Glomerular visceral epithelial cell (primary cell): ENCODE measurements at regions not wholly inside any gene's neighbourhood (a gene's known extent, or its start where the extent isn't known, plus 50 kb on each side); places are given as distances from the start of the nearest gene placed in this dataset.

Experiments used
- DNase-seq: peaks from one replicate; pipeline ENCODE4 v3.0.0-alpha.2; 2016; ENCODE audit errors: extremely low spot score

GRCh38 chr9:28007097-28007817 is 434.0 kb upstream of the C9orf72 start:
- DNase-seq: no peak

- DNase-seq: no peak
Observed at GRCh38 chr9:28014212-28014611, 440.9 kb upstream of the C9orf72 start.

GRCh38 chr9:28024676-28025075 is 451.4 kb upstream of the C9orf72 start:
- no peak for DNase-seq

- DNase-seq: no peak
Observed at GRCh38 chr9:28025186-28025585, 451.9 kb upstream of the C9orf72 start.

- DNase-seq: no peak
Observed at GRCh38 chr9:28031521-28032267, 458.4 kb upstream of the C9orf72 start.

- no peak for DNase-seq
Observed at GRCh38 chr9:28032268-28032590, 458.9 kb upstream of the C9orf72 start.

GRCh38 chr9:28034242-28034641 is 461.0 kb upstream of the C9orf72 start:
- DNase-seq: no peak

GRCh38 chr9:28037968-28038367 is 464.7 kb upstream of the C9orf72 start:
- no peak for DNase-seq

- DNase-seq: no peak
Observed at GRCh38 chr9:28045051-28045450, 471.8 kb upstream of the C9orf72 start.

- DNase-seq: no peak
Observed at GRCh38 chr9:28050046-28050445, 476.8 kb upstream of the C9orf72 start.

GRCh38 chr9:28050941-28051340 is 477.7 kb upstream of the C9orf72 start:
- DNase-seq: peak; percentile 6

GRCh38 chr9:28051559-28052503 is 478.6 kb upstream of the C9orf72 start:
- peak; percentile 25 for DNase-seq

- no peak for DNase-seq
Observed at GRCh38 chr9:28053096-28053777, 480.0 kb upstream of the C9orf72 start.

GRCh38 chr9:28056006-28056405 is 482.7 kb upstream of the C9orf72 start:
- DNase-seq: no peak

- no peak for DNase-seq
Observed at GRCh38 chr9:28056466-28056865, 483.2 kb upstream of the C9orf72 start.

- DNase-seq: no peak
Observed at GRCh38 chr9:28059192-28059591, 485.9 kb upstream of the C9orf72 start.

GRCh38 chr9:28064241-28064815 is 491.0 kb upstream of the C9orf72 start:
- no peak for DNase-seq

GRCh38 chr9:28073270-28073669 is 500.0 kb upstream of the C9orf72 start:
- DNase-seq: peak; percentile 64

- no peak for DNase-seq
Observed at GRCh38 chr9:28079677-28080076, 506.4 kb upstream of the C9orf72 start.

- DNase-seq: no peak
Observed at GRCh38 chr9:28082671-28083070, 509.4 kb upstream of the C9orf72 start.

- no peak for DNase-seq
Observed at GRCh38 chr9:28086881-28087280, 513.6 kb upstream of the C9orf72 start.
